GM19397 (cell line): ENCODE measurements at regions not wholly inside any gene's neighbourhood (a gene's known extent, or its start where the extent isn't known, plus 50 kb on each side); places are given as distances from the start of the nearest gene placed in this dataset.
"Not testable (repeated sequence)": the region's sequence is repeated elsewhere in the genome, so short reads cannot be mapped to it uniquely, and the experiment has no call there.

Source experiments
- ATAC-seq: cut with Tn5 transposase; IDR thresholded peaks from one replicate; pipeline ENCODE4 v1.9.1; 2021; ENCODE audit warnings: mild to moderate bottlenecking, moderate library complexity; ENCODE audit not compliant: unreplicated experiment

DNA sequence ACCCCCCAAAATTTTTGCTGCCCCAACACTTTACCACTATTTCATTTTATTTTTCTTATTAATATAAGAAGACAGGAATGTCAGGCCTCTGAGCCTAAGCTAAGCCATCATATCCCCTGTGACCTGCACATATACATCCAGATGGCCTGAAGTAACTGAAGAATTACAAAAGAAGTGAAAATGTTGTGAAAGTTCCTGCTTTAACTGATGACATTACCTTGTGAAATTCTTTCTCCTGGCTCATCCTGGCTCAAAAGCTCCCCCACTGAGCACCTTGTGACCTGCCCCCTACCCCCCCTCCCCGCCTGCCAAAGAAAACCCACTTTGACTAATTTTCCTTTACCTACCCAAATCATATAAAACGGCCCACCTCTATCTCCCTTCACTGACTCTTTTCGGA, 200.3 kb upstream of the FKBP1C start:
- ATAC-seq = not testable (repeated sequence)

DNA sequence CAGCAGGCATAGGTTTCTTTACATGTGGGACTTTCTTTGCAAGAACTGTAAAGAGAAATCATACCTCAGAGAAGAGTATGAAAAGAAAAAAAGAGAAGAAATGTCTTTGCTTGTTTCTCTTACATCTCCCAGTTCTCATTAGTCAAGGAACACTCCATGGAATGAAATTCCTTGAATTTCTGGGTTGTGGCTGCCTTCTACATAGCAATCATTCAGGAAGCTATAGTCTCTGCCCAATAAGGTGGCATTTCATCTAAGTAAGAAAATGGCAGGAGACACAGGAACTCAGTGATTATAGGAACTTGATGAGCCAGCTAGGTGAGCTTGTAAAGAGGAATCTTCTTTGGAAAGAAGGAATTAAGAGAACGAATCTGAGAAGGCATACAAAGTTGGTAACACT, 197.0 kb upstream of the FKBP1C start:
- ATAC-seq = no peak

DNA sequence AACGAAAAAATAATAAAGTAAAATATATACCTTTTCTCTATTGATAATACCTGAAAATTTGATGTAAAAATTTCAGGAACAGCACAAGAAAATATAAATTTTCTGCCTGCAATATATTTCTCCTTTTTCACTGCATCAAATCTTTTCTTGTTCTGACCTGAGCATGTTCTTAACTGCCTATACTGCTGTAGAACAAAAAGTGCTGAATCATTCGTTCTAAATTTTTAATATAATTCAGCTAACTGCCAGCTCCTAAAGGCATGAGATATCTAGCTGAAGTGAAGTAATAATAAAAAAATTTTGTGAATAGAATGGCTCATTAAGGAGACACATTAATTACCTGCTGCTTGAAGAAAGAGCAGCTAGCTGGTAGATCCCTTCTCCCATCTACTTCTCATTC, 188.6 kb upstream of the FKBP1C start:
- no peak for ATAC-seq

DNA sequence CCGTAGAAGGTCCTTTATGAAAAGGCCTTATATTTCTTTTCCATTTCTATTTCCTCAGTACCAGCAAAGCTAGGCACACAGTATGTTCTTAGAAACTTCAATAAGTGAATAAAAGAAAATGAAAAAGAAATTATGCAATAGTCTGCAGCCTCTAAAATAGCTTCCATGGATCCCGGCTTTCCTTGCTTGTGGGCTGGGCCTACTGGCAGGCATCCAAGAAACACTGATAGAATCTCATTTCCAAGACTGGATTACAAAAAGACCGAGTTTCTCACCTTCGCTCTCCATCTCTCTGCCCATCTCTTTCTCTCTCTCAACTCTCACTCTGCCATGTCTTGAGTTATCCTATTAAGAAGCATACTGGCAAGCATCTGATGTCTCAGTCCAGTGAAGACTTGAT, 187.5 kb upstream of the FKBP1C start:
- no peak for ATAC-seq

DNA sequence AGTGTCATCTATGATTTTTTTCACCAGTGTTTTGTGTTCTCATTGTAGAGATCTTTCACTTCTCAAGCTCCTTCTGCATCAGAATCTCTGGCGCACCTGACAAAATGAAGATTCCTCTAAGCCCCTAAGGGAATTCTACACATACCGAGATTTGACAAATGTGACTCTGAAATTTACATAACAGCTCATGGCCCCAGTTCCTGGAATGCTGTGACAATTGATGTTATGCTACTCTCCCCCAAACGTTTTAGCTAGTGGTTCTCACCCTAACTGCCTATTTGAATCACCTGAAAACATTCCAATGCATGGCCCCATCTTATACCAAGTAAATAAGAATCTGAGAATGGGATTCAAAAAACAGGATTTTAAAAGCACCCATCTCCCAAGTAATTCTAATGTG, 162.1 kb upstream of the FKBP1C start:
- no peak for ATAC-seq

DNA sequence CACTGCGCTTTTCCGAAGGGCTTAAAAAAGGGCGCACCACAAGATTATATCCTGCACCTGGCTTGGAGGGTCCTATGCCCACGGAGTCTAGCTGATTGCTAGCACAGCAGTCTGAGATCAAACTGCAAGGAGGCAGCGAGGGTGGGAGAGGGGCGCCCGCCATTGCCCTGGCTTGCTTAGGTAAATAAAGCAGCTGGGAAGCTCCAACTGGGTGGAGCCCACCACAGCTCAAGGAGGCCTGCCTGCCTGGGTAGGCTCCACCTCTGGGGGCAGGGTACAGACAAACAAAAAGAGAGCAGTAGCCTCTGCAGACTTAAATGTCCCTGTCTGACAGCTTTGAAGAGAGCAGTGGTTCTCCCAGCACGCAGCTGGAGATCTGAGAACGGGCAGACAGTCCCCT, 158.1 kb upstream of the FKBP1C start:
- ATAC-seq = not testable (repeated sequence)

DNA sequence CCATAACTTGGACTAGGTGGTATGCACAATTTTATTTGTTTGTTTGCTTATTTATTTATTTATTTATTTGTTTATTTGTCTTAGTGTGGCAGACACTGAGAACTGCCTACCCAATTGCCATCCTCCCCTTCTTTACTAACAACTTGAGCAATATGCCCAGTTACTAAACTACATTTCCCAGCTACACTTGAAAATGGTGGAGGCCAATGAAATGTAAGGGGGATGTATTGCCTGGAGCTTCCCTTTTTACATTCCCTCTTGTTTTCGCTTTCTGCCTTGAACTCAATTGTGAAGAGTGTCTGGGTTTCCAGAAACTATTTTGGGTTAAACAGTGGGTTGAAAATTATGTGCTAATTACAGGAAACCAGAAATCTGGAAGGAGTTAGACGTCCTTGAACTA, 152.7 kb upstream of the FKBP1C start:
- ATAC-seq = no peak

DNA sequence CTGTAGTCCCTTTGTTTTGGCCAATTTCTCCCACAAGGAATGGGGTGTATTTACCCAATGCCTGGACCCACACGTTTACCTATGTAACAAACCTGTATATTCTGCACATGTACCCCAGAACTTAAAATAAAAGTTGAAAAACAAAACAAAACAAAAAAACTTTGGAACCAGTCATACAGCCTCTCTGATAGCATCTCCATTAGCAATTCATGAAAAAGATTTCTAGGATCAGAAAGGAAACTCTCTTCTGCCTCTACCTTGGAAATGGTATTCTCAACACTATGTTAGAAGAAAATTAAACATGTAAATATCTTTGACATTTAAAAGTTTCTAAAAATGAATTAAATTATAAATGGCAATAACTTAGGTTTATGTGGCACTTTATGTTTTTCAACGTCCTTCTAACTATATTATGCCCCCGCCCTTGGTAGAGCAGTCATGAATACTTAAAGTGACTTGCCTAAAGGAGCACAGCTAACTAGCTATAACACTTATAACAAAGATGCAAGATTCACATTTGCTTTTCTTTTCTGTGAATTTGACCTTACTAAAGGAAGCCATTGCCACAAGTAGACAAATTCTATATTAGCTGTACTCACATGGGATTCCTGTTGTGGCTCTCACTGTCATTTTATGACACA, 147.5 kb upstream of the FKBP1C start:
- no peak for ATAC-seq

DNA sequence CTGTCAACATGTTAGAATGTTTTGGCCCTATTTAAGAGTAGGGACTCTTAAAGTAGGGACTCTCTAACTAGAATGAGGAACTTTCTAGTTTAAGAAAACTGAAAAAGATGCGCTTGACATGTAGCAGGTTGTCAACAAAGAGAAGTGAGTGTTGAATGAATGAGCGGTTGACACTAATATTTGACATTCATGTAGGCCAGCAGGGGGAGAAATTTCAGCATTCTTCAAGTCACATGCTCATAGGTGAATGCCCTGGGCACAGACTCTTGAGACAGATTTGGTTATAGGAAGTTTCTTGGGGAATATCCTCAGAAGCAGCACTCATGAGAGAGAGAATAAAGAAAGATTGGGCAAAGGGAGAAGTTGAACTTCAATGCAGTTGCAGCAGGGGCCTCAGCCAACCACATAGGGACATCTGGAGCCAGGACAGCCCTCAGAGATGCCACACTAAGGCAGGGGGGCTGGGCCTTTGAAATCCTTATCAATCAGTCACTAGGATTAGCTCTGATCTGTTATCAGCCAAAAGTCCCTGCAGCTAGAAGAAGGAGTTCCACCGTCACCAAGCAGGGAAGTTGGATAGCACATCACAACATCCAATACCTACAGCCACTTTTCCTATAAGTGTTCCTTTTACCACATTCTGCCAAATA, 145.1 kb upstream of the FKBP1C start:
- peak; percentile 84 for ATAC-seq

DNA sequence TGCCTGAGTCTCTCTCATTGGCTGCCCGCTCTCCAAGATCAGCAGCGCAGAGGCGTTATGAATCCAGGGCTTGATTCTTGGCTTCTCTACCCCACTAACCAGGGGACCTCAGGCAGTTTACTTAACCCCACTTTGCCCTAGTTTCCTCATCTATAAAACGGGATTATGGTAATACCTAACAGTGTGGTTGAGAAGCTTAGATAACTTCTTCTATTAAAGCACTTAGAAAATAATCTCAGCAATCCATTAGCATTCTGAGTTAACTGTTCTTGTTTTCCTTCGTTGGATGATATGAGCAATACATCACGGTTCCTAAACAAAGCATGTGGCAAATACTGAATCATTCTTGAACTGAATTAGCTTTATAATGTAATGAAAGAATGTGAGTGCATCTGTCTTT, 116.3 kb upstream of the FKBP1C start:
- ATAC-seq = no peak

DNA sequence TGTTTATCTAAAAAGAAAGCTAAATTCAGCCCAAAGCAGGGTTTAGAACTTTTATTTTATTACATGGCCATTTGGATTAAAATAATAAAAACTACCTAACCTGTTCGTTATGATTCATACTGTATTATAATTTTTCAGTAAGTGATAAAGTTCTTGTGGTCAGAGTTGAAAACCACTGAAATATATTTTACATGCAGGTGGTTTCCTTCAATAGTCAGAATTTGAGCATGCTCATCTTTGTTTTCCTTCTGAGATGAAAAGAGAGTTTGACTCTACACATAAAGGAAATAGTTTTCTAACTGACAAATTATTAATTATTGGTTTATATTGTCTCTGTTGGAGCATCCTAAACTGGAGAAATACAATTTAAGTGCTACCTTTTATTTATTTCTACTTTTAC, 114.0 kb upstream of the FKBP1C start:
- no peak for ATAC-seq

DNA sequence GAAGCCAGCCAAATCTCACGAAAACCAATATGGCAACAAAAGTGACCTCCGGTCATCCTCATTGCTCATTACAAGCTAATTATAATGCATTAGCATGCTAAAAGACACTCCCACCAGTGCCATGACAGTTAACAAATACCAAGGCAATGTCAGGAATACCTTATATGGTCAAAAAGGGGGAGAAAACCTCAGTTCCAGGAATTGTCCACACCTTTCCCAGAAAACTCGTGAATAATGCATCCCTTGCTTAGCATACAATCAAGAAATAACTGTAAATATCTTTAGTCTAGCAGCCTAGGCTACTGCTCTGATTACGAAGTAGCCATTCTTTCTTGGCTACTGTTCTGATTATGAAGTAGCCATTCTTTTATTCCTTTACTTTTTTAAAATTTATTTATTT, 112.5 kb upstream of the FKBP1C start:
- no peak for ATAC-seq

DNA sequence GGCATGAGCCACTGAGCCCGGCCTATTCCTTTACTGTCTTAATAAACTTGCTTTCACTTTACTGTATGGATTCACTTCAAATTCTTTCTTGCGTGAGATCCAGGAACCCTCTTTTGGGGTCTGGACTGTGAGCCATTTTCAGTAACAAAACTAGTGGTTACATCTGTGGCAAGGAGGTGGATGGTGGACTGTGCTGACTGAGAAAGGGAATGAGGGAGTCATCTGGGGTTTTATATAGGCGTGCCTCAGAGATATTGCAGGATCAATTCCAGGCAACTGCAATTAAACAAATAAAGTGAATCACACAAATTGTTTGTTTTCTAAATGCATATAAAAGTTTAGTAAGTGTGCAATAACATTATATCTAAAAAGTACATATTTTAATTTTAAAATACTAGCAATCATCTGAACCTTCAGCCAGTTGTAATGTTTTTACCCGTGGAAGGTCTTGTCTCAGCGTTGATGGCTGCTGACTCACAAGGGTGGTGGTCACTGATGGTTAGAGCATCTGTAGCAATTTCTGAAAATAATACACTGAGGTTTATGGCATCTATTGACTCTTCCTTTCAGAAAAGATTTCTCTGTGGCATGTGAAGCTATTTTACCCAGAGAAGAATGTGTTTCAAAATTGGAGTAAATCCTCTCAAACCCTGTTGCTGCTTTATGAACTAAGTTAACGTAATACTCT, 111.4 kb upstream of the FKBP1C start:
- no peak for ATAC-seq

DNA sequence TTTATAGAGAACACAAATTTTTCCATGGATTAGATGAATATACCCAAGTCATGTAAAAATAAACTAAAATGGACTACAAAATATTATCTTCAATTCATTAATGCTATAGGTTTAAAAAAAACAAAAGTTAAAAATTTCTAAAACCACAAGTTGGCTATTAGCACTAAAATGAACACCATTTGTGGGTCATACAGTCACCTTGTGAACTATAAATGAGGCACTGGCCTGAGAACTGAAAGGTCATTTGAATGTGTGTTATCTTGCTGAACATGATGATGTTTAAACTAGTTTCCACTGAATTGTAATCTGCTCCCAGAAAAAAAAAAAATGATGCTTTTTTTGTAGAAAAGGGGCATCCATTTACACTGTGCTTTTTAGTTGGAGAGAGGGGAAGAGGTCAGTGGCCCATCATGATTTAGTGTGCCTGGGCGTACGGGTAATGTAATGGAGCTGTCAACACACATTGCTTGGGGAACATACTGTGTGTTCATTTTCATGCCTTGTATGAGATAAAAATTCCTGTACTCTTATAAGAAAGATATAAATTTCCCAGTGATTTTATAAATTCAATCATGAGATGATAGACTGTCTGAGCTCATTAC, 96.6 kb upstream of the FKBP1C start:
- peak; percentile 59 for ATAC-seq

DNA sequence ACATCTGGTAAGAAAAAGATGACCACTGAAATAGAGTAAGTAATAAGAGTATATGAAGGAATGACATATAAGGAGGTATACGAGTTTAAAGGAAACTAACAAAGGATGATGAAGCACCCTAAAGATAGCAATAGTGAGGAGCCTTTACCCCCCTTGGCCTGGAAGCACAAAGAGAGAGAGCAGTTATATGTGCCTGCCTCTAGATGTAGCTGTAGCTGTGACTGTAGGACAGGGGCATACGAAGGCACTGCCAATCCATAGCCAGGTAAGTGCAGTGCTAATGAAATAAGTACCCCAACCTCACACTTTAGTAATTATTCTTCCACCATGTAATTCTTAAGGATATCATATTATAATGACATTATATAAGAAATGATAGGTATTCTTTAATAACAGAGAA, 90.1 kb upstream of the FKBP1C start:
- no peak for ATAC-seq

DNA sequence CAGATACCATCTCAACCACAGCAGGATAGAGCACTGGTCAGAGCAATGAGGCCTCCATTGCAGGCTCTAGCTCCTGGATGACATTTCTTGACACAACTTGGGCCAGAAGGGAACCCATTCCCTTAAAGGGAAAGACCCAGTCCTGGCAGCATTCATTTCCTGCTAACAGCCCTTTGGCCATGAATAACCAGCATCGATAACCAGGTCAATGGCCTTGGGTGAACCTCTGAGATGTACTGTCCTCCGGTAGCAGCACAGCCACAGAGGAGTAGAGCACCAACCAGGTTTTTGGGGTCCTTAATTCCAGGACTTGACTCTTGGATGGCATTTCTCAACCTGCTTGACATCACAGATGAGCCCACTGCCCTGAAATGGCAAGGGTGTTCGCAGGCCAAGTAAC, 71.2 kb upstream of the FKBP1C start:
- no peak for ATAC-seq

DNA sequence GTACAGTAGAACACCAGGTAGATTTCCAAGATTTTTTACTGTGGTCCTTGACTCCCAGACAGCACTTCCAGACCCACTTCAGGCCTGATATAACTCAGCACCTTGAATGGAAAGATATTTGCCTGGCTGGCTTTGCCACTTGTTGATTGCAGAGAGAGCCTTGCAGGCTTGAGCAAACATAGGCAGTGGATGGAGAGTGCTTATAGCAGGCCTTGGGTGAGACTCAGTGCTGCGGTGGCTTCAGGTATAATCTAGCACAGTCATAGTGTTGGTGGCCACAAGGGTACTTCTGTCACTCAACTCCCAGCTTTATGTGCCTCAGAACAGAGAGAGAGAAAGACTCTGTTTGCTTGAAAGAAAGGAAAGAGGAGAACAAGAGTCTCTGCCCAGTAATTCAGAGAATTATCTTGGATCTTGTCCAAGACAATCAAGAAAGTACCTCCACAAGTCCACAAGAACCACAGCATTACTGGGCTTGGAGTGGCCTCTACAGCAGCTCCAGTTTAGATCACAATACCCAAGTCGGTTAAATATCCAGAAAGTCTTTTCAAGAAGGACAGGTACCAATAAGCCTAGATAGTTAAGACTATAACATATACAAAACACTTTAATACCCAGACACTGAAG, 70.5 kb upstream of the FKBP1C start:
- no peak for ATAC-seq

DNA sequence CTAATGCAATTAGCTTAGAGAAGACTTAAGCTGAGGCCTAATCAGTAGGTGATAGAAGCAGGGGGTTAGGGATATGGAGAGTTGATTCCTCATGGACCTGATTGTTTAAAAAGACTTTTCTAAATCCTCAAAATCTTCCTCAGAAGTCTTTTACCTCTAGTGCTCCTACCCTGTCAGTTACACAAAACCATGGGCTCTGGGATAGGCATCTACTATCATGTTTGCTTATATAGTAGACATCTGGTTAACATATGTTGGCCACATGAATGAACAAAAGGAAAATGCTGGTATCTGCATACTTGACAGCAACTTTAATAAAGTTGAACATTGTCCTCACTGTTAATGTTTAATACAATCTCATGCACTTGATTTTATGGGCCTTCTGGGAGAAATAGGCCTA, 61.5 kb upstream of the FKBP1C start:
- no peak for ATAC-seq

DNA sequence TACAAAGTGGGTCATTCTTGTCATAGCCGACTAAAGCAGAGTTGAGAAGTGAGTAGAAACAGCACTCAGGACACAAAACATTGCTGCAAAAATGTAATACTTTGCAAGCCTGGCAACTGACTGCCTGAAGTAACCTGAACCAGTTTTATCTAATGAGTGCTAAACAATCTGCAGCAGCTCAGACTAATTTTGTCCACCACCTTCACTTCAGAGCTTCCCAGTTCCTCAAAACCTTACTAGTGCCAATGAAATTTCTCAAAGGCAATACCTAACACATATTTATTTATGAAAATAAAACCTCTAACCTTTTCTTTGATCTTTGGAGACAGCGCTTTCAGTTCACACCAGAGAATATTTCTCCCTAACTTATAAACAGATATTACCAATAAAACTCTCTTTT, 56.7 kb upstream of the FKBP1C start:
- no peak for ATAC-seq
